NT2/D1 (cell line): ENCODE measurements at regions not wholly inside any gene's neighbourhood (a gene's known extent, or its start where the extent isn't known, plus 50 kb on each side); places are given as distances from the start of the nearest gene placed in this dataset.

Experiments used
- DNase-seq: peaks from one replicate; pipeline ENCODE4 v3.0.0-alpha.2; 2011; ENCODE audit warnings: low read depth, low spot score
- H3K27me3 ChIP-seq: 2 replicates; pipeline ENCODE4 v1.6.0; 2011; ENCODE audit warnings: mild to moderate bottlenecking; ENCODE audit not compliant: insufficient read length, insufficient read depth
- H3K36me3 ChIP-seq: 2 replicates; pipeline ENCODE4 v1.6.1; 2011; ENCODE audit warnings: mild to moderate bottlenecking, low read length, mixed read lengths; ENCODE audit not compliant: insufficient read depth, insufficient read length
- H3K4me1 ChIP-seq: 2 replicates; pipeline ENCODE4 v1.5.1; 2011; ENCODE audit not compliant: insufficient read depth, insufficient read length
- H3K4me3 ChIP-seq: 2 replicates; pipeline ENCODE4 v1.5.1; 2011; ENCODE audit warnings: low read depth; ENCODE audit not compliant: insufficient read length
- H3K9ac ChIP-seq: 2 replicates; pipeline ENCODE4 v1.6.0; 2011; ENCODE audit warnings: low read depth; ENCODE audit not compliant: insufficient read length
- H3K9me3 ChIP-seq: 2 replicates; pipeline ENCODE4 v1.5.1; 2011; ENCODE audit warnings: mild to moderate bottlenecking, low read length; ENCODE audit not compliant: insufficient read depth
- SUZ12 ChIP-seq: IDR thresholded peaks from 2 replicates; pipeline ENCODE4 v1.6.1; 2011; ENCODE audit not compliant: insufficient read length, insufficient read depth; ENCODE audit errors: extremely low read depth
- YY1 ChIP-seq: IDR thresholded peaks from 2 replicates; pipeline ENCODE4 v1.6.1; 2011; ENCODE audit not compliant: insufficient read length, insufficient read depth
- ZNF274 ChIP-seq: IDR thresholded peaks from 2 replicates; pipeline ENCODE4 v1.6.1; 2011; ENCODE audit warnings: mild to moderate bottlenecking, low read depth, low read length

DNA sequence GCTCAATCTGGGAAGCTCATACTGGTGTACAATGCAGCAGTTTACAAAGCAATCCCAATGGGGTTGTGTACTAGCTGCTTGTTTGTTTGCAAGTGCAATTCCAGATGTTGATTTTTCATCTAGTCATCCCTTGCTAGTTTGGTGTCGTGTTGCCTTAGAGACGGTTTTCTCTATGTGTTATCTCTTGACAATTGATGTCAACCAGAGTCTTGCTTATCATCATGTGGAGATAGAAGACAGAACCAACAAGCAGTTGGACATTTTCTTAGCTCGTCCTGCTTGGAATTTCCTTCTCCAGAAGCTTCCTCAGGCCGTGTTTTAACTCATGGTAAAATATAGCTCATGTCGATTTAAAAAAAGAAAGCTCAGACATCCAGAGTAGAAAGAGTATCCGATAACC lies 262.0 kb upstream of the KCNH8 start:
- Histone ChIP-seq H3K9ac (no peak overlapping the region), H3K36me3 (no peaks in the 10 kb centered on the region), H3K4me1 (no peaks in the 10 kb centered on the region), H3K9me3 (no peaks in the 10 kb centered on the region), H3K4me3 (no peak overlapping the region), H3K27me3 (no peaks in the 10 kb centered on the region)
- DNase-seq, result no peak
- no peak for TF ChIP-seq YY1
- TF ChIP-seq ZNF274, result no peak
- no peak for TF ChIP-seq SUZ12

DNA sequence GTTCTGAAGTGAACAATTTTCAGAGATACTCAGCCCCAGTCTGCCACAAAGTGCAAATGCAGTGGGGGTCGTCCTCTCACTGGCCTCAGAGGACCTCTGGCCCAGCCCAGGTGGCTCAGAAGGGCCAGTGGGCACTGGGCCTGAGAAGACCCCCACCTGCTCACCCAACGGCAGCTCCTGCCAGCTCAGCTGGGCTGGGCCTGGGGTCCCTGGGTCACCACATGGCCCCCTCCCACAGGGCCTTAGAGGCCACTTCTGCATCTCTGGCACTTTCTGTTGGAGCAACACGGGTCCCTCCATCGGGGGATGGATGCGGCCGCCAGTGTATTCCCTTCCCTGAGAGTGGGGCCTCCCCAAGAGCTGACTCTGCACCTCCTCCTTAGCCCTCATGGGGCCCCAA lies 262.7 kb upstream of the KCNH8 start:
- TF ChIP-seq ZNF274 (no peak), SUZ12 (no peak), YY1 (no peak)
- Histone ChIP-seq H3K36me3 (no peaks in the 10 kb centered on the region), H3K4me1 (no peaks in the 10 kb centered on the region), H3K27me3 (no peaks in the 10 kb centered on the region), H3K4me3 (no peak overlapping the region), H3K9ac (no peak overlapping the region), H3K9me3 (no peaks in the 10 kb centered on the region)
- no peak for DNase-seq

DNA sequence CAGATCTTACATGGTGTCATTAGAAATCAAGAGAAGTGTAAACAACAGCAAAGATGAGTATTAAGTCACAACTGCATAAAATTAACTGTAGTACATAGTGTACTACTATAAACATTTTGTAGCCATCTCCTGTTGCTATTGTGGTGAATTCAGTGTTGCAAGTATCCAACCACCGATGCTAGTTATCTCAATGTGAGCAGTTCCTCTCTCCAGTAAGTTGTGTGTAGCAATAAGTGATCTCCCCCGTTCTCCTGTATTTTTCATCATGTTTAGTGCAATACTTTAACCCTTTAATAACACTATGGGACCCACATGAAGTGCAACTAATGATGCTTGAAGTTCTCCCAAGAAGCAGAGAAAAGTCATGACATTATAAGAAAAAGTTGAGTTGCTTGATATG lies 264.7 kb upstream of the KCNH8 start:
- no peaks in the 10 kb centered on the region for H3K36me3 ChIP-seq
- H3K9ac ChIP-seq, result no peak overlapping the region
- H3K27me3 ChIP-seq, result no peaks in the 10 kb centered on the region
- H3K9me3 ChIP-seq, result no peaks in the 10 kb centered on the region
- no peaks in the 10 kb centered on the region for H3K4me1 ChIP-seq
- TF ChIP-seq YY1 (no peak), ZNF274 (no peak), SUZ12 (no peak)
- no peak overlapping the region for H3K4me3 ChIP-seq
- no peak for DNase-seq

DNA sequence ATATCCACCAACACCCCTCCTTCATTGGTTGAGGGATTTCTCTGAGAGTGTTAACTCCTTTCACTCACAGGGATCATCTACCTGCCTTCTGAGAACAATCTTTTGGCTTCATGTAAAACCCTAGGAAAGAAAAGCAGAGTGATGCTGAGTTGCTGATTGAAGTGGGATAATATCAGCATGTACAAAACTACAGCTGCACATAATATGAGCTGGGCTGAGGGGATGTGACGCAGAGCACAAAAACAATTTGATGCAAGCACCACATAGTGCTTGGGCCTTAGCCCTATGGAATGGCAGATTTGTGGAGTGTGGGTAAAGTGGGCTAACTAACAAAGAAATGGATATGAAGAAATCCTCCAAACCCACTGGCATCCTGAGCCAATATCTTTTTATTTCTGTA lies 267.6 kb upstream of the KCNH8 start:
- Histone ChIP-seq H3K27me3 (no peaks in the 10 kb centered on the region), H3K4me1 (no peaks in the 10 kb centered on the region), H3K36me3 (no peaks in the 10 kb centered on the region), H3K9me3 (no peaks in the 10 kb centered on the region), H3K9ac (no peak overlapping the region), H3K4me3 (no peak overlapping the region)
- TF ChIP-seq YY1 (no peak), SUZ12 (no peak), ZNF274 (no peak)
- no peak for DNase-seq

DNA sequence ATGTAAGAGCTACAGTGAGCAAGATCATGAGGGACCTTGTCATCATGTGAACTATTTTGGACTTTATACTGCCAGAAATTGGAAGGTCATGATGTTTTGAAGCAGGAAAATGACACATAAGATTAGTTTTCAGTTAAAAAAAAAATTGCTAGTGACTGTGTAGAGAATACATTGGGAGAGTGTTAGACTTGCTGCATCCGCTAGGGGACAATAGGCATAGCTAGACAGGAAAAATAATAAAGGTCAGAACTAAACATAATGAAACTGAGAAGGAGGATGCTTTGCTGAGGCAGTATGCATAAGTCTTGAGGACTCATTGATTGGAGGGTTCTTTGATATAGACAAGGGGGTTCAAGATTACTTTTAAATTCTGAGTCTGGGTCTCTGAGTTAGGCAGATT lies 275.8 kb upstream of the KCNH8 start:
- DNase-seq, result no peak
- no peaks in the 10 kb centered on the region for H3K9me3 ChIP-seq
- H3K4me1 ChIP-seq, result no peaks in the 10 kb centered on the region
- TF ChIP-seq YY1, result no peak
- TF ChIP-seq SUZ12, result no peak
- no peak for TF ChIP-seq ZNF274
- no peaks in the 10 kb centered on the region for H3K27me3 ChIP-seq
- H3K36me3 ChIP-seq, result no peaks in the 10 kb centered on the region
- H3K4me3 ChIP-seq, result no peak overlapping the region
- H3K9ac ChIP-seq, result no peak overlapping the region

DNA sequence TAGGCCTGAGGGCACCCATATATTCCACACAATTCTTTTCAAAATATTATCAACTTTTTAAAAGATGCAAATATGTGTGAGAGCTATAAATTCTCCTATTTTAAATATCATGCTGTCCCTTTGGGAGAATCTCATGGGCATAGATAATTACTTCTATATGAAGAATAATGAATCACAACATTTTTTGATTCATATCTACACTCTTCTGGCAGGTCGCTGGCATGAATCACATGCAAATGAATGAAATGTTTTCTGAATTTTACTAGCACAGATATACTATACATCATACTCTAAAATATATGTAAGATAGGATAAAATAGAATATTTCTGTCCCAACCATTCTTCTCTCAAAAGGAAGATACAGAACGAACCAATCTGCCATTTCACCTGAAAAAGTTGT lies 277.7 kb upstream of the KCNH8 start:
- no peak overlapping the region for H3K4me3 ChIP-seq
- no peak for DNase-seq
- no peaks in the 10 kb centered on the region for H3K27me3 ChIP-seq
- H3K4me1 ChIP-seq, result no peaks in the 10 kb centered on the region
- no peak for TF ChIP-seq SUZ12
- TF ChIP-seq ZNF274, result no peak
- no peaks in the 10 kb centered on the region for H3K36me3 ChIP-seq
- no peaks in the 10 kb centered on the region for H3K9me3 ChIP-seq
- H3K9ac ChIP-seq, result no peak overlapping the region

DNA sequence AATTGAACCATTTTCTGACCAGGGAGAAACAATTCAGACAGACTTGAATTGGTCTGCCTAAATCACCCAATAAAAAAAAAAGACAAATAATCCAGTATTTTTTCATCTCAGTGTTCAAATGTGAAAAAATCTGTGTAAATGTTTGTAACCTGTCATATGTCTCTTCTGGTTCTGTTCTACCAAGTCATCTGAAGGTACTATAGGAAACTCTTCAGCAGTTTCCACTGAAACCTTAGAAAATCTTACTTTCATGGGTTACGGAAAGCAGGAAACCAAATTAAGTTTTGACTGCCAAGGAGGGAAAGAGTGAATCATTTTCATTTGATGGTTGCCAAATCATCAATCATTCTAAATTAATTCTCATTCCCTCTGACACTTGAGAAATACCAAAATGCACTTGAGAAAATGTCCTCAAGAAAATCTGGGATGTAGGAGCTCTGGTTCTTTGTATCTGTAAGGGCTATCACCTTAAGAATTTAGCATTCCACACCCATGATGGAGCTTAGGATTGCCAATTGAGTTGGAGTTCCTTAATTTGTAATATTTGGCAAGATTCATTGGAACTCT lies 278.2 kb upstream of the KCNH8 start:
- TF ChIP-seq SUZ12 (no peak), ZNF274 (no peak), YY1 (no peak)
- DNase-seq, result no peak
- Histone ChIP-seq H3K36me3 (no peaks in the 10 kb centered on the region), H3K4me3 (no peak overlapping the region), H3K27me3 (no peaks in the 10 kb centered on the region), H3K9ac (no peak overlapping the region), H3K9me3 (no peaks in the 10 kb centered on the region), H3K4me1 (no peaks in the 10 kb centered on the region)
